Heart right ventricle (tissue), 16 donors: ENCODE measurements at regions not wholly inside any gene's neighbourhood (a gene's known extent, or its start where the extent isn't known, plus 50 kb on each side); places are given as distances from the start of the nearest gene placed in this dataset.

ENCODE experiments used
- ATAC-seq, 8 donors: fragments of 200-7000 bp; cut with Tn5 transposase; one replicate each; pipeline ENCODE4 v1.9.1; 2020; ENCODE audit warnings: mild to moderate bottlenecking in 8 of 8, moderate library complexity in 8 of 8, moderate number of reproducible peaks in 1 of 8
- DNase-seq, 2 donors: peaks; one replicate each; pipeline ENCODE4 v3.0.0-alpha.2; 2020
- H3K27ac ChIP-seq, 10 donors: fragments of 200-600 bp; sonication (generic) in 2 of 10; one replicate each; pipeline versions ENCODE4 v1.5.0 to v1.8.0; 2020 to 2022; ENCODE audit warnings: mild to moderate bottlenecking in 3 of 10
- H3K27me3 ChIP-seq, 7 donors: fragments of 200-600 bp; one replicate each; pipeline ENCODE4 v1.8.0; 2021 to 2022; ENCODE audit warnings: mild to moderate bottlenecking in 2 of 7
- H3K36me3 ChIP-seq, 9 donors: fragments of 200-600 bp; sonication (generic) in 1 of 9; one replicate each; pipeline versions ENCODE4 v1.5.0 to v1.8.0; 2020 to 2022; ENCODE audit warnings: mild to moderate bottlenecking in 2 of 9
- H3K4me1 ChIP-seq, 9 donors: fragments of 200-600 bp; sonication (generic) in 1 of 9; one replicate each; pipeline versions ENCODE4 v1.5.0 to v1.8.0; 2020 to 2022; ENCODE audit warnings: mild to moderate bottlenecking in 4 of 9
- H3K4me3 ChIP-seq, 10 donors: fragments of 200-600 bp; sonication (generic) in 2 of 10; one replicate each; pipeline versions ENCODE4 v1.5.0 to v1.8.0; 2020 to 2022; ENCODE audit warnings: mild to moderate bottlenecking in 7 of 10, moderate library complexity in 2 of 10
- H3K9me3 ChIP-seq, 11 donors: fragments of 200-600 bp in 10 of 11; sonication (generic) in 2 of 11; one replicate each; pipeline versions ENCODE4 v1.5.0 to v1.8.0; 2013 to 2022; ENCODE audit warnings: mild to moderate bottlenecking in 2 of 11, control low read depth in 1 of 11, moderate library complexity in 1 of 11
- CTCF ChIP-seq, 9 donors: fragments of 200-600 bp; sonication (generic) in 2 of 9; IDR thresholded peaks; one replicate each; pipeline versions ENCODE4 v1.5.0 to v1.8.0; 2021 to 2022; ENCODE audit warnings: antibody characterized with exemption in 9 of 9, mild to moderate bottlenecking in 5 of 9, moderate library complexity in 1 of 9
- WGBS, 2 donors: extraction: QIAGEN DNeasy Blood & Tissue Kit; methylation state at CpG; one replicate each; pipeline ENCODE4 v1.1.7; 2013; ENCODE audit warnings: inconsistent platforms in 1 of 2; 5-methylcytosine and 5-hydroxymethylcytosine counted together
- intact Hi-C, 10 donors: fragments of 100-400 bp; cut with DNase I; formaldehyde crosslinking; loops; one replicate each; pipeline versions ENCODE4 v1.11.1 to v1.14.2; 2022
- donor health status: Arrhythmogenic right ventricular cardiomyopathy.
- donor health status: ischemic (EF 13 %, LVEDD 7.1; RV severe dilation, severe dysfunction).
- donor health status: healthy with polysubstance abuse.
- donor health status: DM: no; HTN: yes; CAD: no.
- donor health status: DM: no; HTN: no; CAD: no.
- donor health status: ischemic (EF 25% LVEDD 6.9; RV normal size, moderate dysfunction).
- donor health status: ischemic (EF 25% LVEDD 5.7; RV mildly dilated, moderate dysfunction).
- donor health status: healthy.
- donor health status: DM: yes; HTN: yes; CAD: no.
- donor health status: Ischemic cardiomyopathy.
- donor health status: ischemic (EF 35%, LVEDD 5.7; RV mildly dilated, moderate dysfunction).
- donor health status: nonischemic (EF 11% LVEDD 7.7; RV severe dilation, severe dysfunction).
- donor health status: DM: yes; HTN: yes; CAD: no.
- donor health status: PGD.
- donor health status: ischemic (EF 29% LVEDD 5.4; RV normal size, mild dysfunction).
- donor health status: nonischemic (EF 23%, LVEDD 6.1; RV moderate dilation, normal function).

- no peaks in the 10 kb centered on the region for H3K27me3 ChIP-seq
Observed at GRCh38 chr18:60172030-60172429, 200.5 kb downstream of the MC4R start.

GRCh38 chr18:60163622-60164021, 209.0 kb downstream of the MC4R start:
- H3K9me3 ChIP-seq = peaks cover 0 to 7% (median 0%) of the 10 kb centered on the region in 11 donors
- no peaks in the 10 kb centered on the region for H3K27me3 ChIP-seq
- 78% methylated on average over 5 of the region's 5 CpGs for WGBS, 2 donors
- intact Hi-C loops = no loop called here
- no peaks in the 10 kb centered on the region for H3K4me1 ChIP-seq
- H3K4me3 ChIP-seq = no peak overlapping the region
- ATAC-seq = no peak
- H3K36me3 ChIP-seq = no peaks in the 10 kb centered on the region
- TF ChIP-seq CTCF (IDR thresholded peaks at IDR 0.05) = no peak
- H3K27ac ChIP-seq = no peak overlapping the region
- DNase-seq = no peak

More at GRCh38 chr18:60172030-60172429, 200.5 kb downstream of the MC4R start:
- ATAC-seq = no peak
- no peak for DNase-seq
- H3K36me3 ChIP-seq = no peaks in the 10 kb centered on the region
- no peak overlapping the region for H3K27ac ChIP-seq
- H3K4me1 ChIP-seq = no peaks in the 10 kb centered on the region
- no peak overlapping the region for H3K4me3 ChIP-seq
- no peak for TF ChIP-seq CTCF (IDR thresholded peaks at IDR 0.05)
- intact Hi-C loops = no loop called here
- 75 to 88% methylated on average over 2 of the region's 2 CpGs for WGBS, 2 donors
- peaks cover 0 to 3% (median 0%) of the 10 kb centered on the region in 11 donors for H3K9me3 ChIP-seq

- Histone ChIP-seq H3K4me3 (no peak overlapping the region), H3K27ac (no peak overlapping the region), H3K9me3 (peaks cover 0 to 7% (median 0%) of the 10 kb centered on the region in 11 donors), H3K36me3 (no peaks in the 10 kb centered on the region), H3K4me1 (no peaks in the 10 kb centered on the region), H3K27me3 (no peaks in the 10 kb centered on the region)
- ATAC-seq (no peak), DNase-seq (no peak)
- no peak for TF ChIP-seq CTCF (IDR thresholded peaks at IDR 0.05)
- intact Hi-C loops = no loop called here
Observed at GRCh38 chr18:60162388-60162787, 210.2 kb downstream of the MC4R start.

GRCh38 chr18:60157810-60158209, 214.8 kb downstream of the MC4R start:
- intact Hi-C loops = no loop called here
- WGBS, 2 donors = 66 to 70% methylated on average over 3 of the region's 3 CpGs
- H3K27me3 ChIP-seq = no peaks in the 10 kb centered on the region
- DNase-seq = no peak
- TF ChIP-seq CTCF (IDR thresholded peaks at IDR 0.05) = no peak
- no peak for ATAC-seq
- peaks cover 0 to 12% (median 0%) of the 10 kb centered on the region in 11 donors for H3K9me3 ChIP-seq
- H3K36me3 ChIP-seq = no peaks in the 10 kb centered on the region
- no peak overlapping the region for H3K4me3 ChIP-seq
- H3K4me1 ChIP-seq = no peaks in the 10 kb centered on the region
- no peak overlapping the region for H3K27ac ChIP-seq
